HCT116 (cell line): ENCODE measurements at regions not wholly inside any gene's neighbourhood (a gene's known extent, or its start where the extent isn't known, plus 50 kb on each side); places are given as distances from the start of the nearest gene placed in this dataset.

Experiments used
- ATAC-seq: fragments of 200-7000 bp; cut with Tn5 transposase; 2 replicates; pipeline ENCODE4 v1.9.1; 2020; ENCODE audit warnings: mild to moderate bottlenecking, moderate library complexity
- BruUV-seq: library from RNA; stranded (reverse); fragments of 400-500 nt; replicated peaks from 2 replicates; lab custom pipeline; 2021; lab: Mats Ljungman, UMichigan
- CTCF ChIA-PET: fragments of 300-600 bp; sonication (Branson Sonifier 250); formaldehyde crosslinking; loops from one replicate; lab custom pipeline; 2021; ENCODE audit warnings: antibody characterized with exemption; lab: Charles Lee
- POLR2A ChIA-PET: fragments of 300-600, 350-600 bp; sonication (Branson Sonifier 250); formaldehyde crosslinking; loops from one replicate; lab custom pipeline; 2021; ENCODE audit warnings: antibody characterized with exemption; lab: Charles Lee
- RAD21 ChIA-PET, 2 experiments: fragments of 300-600 bp; sonication (Branson Sonifier 250); formaldehyde crosslinking; loops; one replicate each; lab custom pipeline; 2023; ENCODE audit warnings: low total read pairs in 2 of 2; ENCODE audit not compliant: uncharacterized antibody in 2 of 2, unreplicated experiment in 2 of 2, low non-redundant PET in 1 of 2; lab: Charles Lee
- DNase-seq: peaks from one replicate; pipeline ENCODE4 v3.0.0-alpha.2; 2010; ENCODE audit warnings: low read depth, low spot score
- H2AFZ ChIP-seq: fragments of 200-600 bp; shearing (Covaris generic), sonication (generic); 2 replicates; pipeline ENCODE4 v1.6.1; 2017; ENCODE audit warnings: low read depth, mixed run types, mixed read lengths, antibody characterized with exemption, low read length; ENCODE audit not compliant: poor library complexity, severe bottlenecking
- H3K27ac ChIP-seq: 2 replicates; pipeline ENCODE4 v1.5.1; 2012; ENCODE audit warnings: low read depth, low read length
- H3K27me3 ChIP-seq: fragments of 200-600 bp; sonication (generic); 2 replicates; pipeline ENCODE4 v1.6.1; 2016; ENCODE audit warnings: mixed run types, low read length, mixed read lengths; ENCODE audit not compliant: insufficient read depth
- H3K36me3 ChIP-seq, 2 experiments: fragments of 200-500 bp in 1 of 2; fragments of 200-600 bp in 1 of 2; sonication (Bioruptor generic) in 1 of 2; sonication (generic) in 1 of 2; 2 replicates each; pipeline versions ENCODE4 v1.5.1 to v1.6.1; 2014 to 2016; ENCODE audit warnings: low read length in 2 of 2, inconsistent platforms in 1 of 2, mixed read lengths in 1 of 2, mixed run types in 1 of 2; ENCODE audit not compliant: insufficient read depth in 2 of 2, control insufficient read depth in 1 of 2
- H3K4me1 ChIP-seq, 2 experiments: fragments of 200-600 bp in 1 of 2; sonication (generic) in 1 of 2; 2 replicates each; pipeline versions ENCODE4 v1.5.1 to v1.6.1; 2012 to 2017; ENCODE audit warnings: low read length in 2 of 2, inconsistent platforms in 1 of 2, mild to moderate bottlenecking in 1 of 2, mixed read lengths in 1 of 2, mixed run types in 1 of 2, moderate library complexity in 1 of 2; ENCODE audit not compliant: insufficient read depth in 2 of 2, control insufficient read depth in 1 of 2
- H3K4me2 ChIP-seq: fragments of 200-600 bp; sonication (generic); 2 replicates; pipeline ENCODE4 v1.6.1; 2017; ENCODE audit warnings: mixed run types, low read length, mixed read lengths
- H3K4me3 ChIP-seq, 2 experiments: fragments of 200-600 bp in 1 of 2; sonication (generic) in 1 of 2; replicated peaks in 1 of 2; 2 replicates each; pipeline ENCODE4 v1.5.1; 2011 to 2016; ENCODE audit warnings: low read length in 2 of 2, control low read depth in 1 of 2, low read depth in 1 of 2, mild to moderate bottlenecking in 1 of 2, mixed read lengths in 1 of 2, mixed run types in 1 of 2
- H3K79me2 ChIP-seq: fragments of 200-600 bp; sonication (generic); 2 replicates; pipeline ENCODE4 v1.6.1; 2017; ENCODE audit warnings: mild to moderate bottlenecking, mixed run types, low read length, moderate library complexity, mixed read lengths; ENCODE audit not compliant: insufficient read depth
- H3K9ac ChIP-seq: fragments of 200-600 bp; sonication (generic); 2 replicates; pipeline ENCODE4 v1.6.1; 2016; ENCODE audit warnings: low read length, mixed read lengths
- H3K9me2 ChIP-seq: fragments of 200-600 bp; sonication (generic), shearing (Covaris generic); 2 replicates; pipeline ENCODE4 v1.6.1; 2017; ENCODE audit warnings: mixed run types, mild to moderate bottlenecking, moderate library complexity; ENCODE audit not compliant: insufficient read depth
- H3K9me3 ChIP-seq, 2 experiments: fragments of 200-500 bp in 1 of 2; fragments of 200-600 bp in 1 of 2; sonication (Bioruptor generic) in 1 of 2; sonication (generic) in 1 of 2; 2 replicates each; pipeline ENCODE4 v1.6.1; 2014 to 2017; ENCODE audit warnings: low read length in 2 of 2, mixed read lengths in 2 of 2, inconsistent platforms in 1 of 2, low read depth in 1 of 2, mild to moderate bottlenecking in 1 of 2, mixed run types in 1 of 2, moderate library complexity in 1 of 2; ENCODE audit not compliant: control insufficient read depth in 1 of 2, insufficient read depth in 1 of 2
- H4K20me1 ChIP-seq: fragments of 200-600 bp; sonication (generic), shearing (Covaris generic); 2 replicates; pipeline ENCODE4 v1.6.1; 2017; ENCODE audit warnings: mixed run types, mild to moderate bottlenecking, moderate library complexity; ENCODE audit not compliant: insufficient read depth
- CEBPB ChIP-seq: IDR thresholded peaks from 2 replicates; pipeline ENCODE4 v1.6.1; 2012; ENCODE audit warnings: low read depth
- ELF1 ChIP-seq: IDR thresholded peaks from 2 replicates; pipeline ENCODE4 v1.6.1; 2012; ENCODE audit warnings: low read depth, borderline replicate concordance
- JUND ChIP-seq: IDR thresholded peaks from 2 replicates; pipeline ENCODE4 v1.6.1; 2012
- SP1 ChIP-seq: IDR thresholded peaks from 2 replicates; pipeline ENCODE4 v1.6.1; 2012; ENCODE audit warnings: low read depth
- ZFX ChIP-seq: fragments of 450-650 bp; IDR thresholded peaks from 2 replicates; pipeline ENCODE4 v1.6.1; 2017
- intact Hi-C: fragments of 100-400 bp; cut with micrococcal nuclease; formaldehyde crosslinking; loops from 2 replicates; pipeline ENCODE4 v1.10.0; 2022
- TF ChIP-seq, protein P1 (sequence below): IDR thresholded peaks from 2 replicates; pipeline ENCODE4 v1.6.1; 2012

DNA sequence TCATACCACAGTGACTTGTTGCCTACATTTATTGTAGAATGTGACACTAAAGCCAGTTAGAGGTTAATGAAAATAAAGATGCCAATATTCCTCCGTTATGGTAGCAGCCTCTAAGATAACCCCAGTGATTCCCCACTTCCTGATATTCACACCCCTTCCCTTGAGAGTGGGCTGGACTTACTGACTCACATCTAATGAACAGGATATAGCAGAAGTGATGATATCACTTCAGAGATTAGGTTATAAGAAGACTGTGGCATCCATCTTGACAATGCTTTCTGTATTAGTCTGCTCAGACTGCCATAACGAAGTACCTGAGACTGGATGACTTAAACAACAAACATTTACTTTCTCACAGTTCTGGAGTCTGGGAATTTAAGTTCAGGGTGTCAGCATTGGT is 149.6 kb upstream of the MTNR1B start:
- Histone ChIP-seq H3K9ac (no peak overlapping the region), H3K9me3 (no peaks in the 10 kb centered on the region), H3K79me2 (no peaks in the 10 kb centered on the region), H3K27ac (no peak overlapping the region), H3K27me3 (no peaks in the 10 kb centered on the region; the same call in 1 of the 2 replicates), H3K4me3 (no peak overlapping the region), H3K9me2 (no peaks in the 10 kb centered on the region), H4K20me1 (no peaks in the 10 kb centered on the region), H3K4me1 (no peaks in the 10 kb centered on the region), H3K4me2 (no peak overlapping the region), H2AFZ (no peak overlapping the region), H3K36me3 (no peaks in the 10 kb centered on the region)
- TF ChIP-seq SP1 = no peak
- intact Hi-C loops = no loop called here
- POLR2A ChIA-PET = no interaction called here
- BruUV-seq = no TSS peak
- RAD21 ChIA-PET = no interaction called here
- ATAC-seq = no peak
- DNase-seq = no peak
- CTCF ChIA-PET = no interaction called here

DNA sequence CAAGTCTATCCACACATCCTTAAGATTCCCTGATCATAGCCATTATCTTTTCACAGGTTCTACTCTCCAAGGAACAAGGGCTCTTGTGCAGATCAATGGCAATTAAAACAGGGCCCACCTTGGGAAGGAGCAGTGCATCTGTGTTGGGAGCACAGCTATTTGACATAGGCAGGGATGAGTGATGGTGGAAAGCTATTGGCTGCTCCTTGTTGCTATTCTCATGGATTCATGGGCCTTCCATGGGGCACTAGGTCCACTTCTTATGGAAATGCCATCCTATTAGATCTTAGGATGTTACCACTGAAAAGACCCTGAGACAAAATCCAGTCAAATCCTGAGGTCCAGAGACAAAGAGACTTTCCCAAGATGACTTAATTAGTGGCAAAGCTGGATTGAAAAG is 148.6 kb upstream of the MTNR1B start:
- Histone ChIP-seq H3K27ac (no peak overlapping the region), H2AFZ (no peak overlapping the region), H3K9ac (no peak overlapping the region), H3K27me3 (no peaks in the 10 kb centered on the region; the same call in 1 of the 2 replicates), H3K4me1 (no peaks in the 10 kb centered on the region), H3K79me2 (no peaks in the 10 kb centered on the region), H3K36me3 (no peaks in the 10 kb centered on the region), H3K4me2 (no peak overlapping the region), H3K4me3 (no peak overlapping the region), H3K9me2 (no peaks in the 10 kb centered on the region), H3K9me3 (no peaks in the 10 kb centered on the region), H4K20me1 (no peaks in the 10 kb centered on the region)
- TF ChIP-seq ZFX (no peak), CEBPB (no peak), JUND (no peak), ELF1 (no peak)
- TF ChIP-seq, protein P1, sequence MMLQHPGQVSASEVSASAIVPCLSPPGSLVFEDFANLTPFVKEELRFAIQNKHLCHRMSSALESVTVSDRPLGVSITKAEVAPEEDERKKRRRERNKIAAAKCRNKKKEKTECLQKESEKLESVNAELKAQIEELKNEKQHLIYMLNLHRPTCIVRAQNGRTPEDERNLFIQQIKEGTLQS = no peak
- no peak for DNase-seq
- BruUV-seq = no TSS peak
- no peak for ATAC-seq
- intact Hi-C loops = no loop called here
- RAD21 ChIA-PET = no interaction called here
- POLR2A ChIA-PET = no interaction called here
- CTCF ChIA-PET = no interaction called here
